GM18870 (cell line): ENCODE measurements at regions not wholly inside any gene's neighbourhood (a gene's known extent, or its start where the extent isn't known, plus 50 kb on each side); places are given as distances from the start of the nearest gene placed in this dataset.
A peak's percentile ranks its signal among the peaks of the same experiment; 100 is the strongest.

Experiments
- ATAC-seq: cut with Tn5 transposase; IDR thresholded peaks from one replicate; pipeline ENCODE4 v1.9.1; 2021; ENCODE audit warnings: moderate library complexity; ENCODE audit not compliant: unreplicated experiment

DNA sequence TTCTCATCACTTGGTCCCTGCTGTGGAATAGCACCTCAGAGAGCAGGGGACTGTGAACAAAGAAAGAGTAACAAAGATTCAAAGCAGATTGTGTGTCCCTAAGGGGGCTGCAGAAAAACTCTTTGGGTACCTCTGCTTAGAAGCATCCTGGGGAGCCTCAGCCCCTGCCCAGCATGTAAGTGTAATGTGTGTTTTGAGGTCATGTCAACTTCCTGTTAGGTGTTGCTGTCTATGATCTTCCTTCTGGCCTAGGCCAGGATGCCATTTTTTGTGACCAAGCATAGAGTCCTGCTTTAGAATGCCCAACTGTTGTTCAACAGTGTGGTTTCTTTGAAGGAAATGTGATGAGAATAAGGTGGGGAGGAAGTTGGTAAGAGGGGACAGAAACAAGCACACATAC is 77.1 kb upstream of the BCL6 start:
- ATAC-seq = no peak

DNA sequence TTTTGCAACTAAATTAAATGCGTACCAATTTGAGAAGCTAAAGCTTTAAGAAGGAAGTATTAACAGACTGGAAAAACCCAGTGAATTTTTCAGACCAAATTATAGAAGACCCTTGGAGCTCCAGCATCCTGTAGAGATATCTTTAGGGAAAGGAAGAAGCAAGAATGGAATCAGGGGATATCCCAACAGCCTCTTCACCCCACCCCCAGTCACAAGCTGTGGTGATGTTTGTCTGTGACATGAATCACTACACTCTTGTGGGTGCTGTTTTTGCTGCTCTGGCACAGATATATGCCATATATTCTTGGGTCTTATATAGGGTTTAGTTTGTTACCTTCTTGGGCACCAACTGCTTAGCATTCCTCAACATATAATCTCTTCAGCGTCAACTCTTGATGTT is 78.5 kb upstream of the BCL6 start:
- no peak for ATAC-seq

DNA sequence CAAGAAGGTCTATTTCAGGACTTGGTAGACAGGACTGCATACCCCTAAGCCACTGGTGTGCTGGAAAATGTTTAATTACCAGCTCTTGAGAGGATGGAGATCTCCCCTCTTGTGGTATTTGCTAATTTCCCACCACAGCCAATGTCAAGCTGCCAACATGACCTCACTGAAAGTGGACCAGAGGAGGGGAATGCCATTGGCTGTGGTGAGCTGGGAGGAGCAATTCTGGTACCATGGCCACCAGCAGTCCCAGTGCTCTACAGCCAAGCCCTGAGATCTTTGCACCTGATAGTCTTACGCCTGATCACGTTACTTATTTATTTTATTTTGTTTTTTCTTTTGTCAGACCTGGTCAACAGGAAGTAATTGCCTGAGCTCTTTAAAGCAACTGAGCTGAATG is 82.5 kb upstream of the BCL6 start:
- ATAC-seq = no peak

DNA sequence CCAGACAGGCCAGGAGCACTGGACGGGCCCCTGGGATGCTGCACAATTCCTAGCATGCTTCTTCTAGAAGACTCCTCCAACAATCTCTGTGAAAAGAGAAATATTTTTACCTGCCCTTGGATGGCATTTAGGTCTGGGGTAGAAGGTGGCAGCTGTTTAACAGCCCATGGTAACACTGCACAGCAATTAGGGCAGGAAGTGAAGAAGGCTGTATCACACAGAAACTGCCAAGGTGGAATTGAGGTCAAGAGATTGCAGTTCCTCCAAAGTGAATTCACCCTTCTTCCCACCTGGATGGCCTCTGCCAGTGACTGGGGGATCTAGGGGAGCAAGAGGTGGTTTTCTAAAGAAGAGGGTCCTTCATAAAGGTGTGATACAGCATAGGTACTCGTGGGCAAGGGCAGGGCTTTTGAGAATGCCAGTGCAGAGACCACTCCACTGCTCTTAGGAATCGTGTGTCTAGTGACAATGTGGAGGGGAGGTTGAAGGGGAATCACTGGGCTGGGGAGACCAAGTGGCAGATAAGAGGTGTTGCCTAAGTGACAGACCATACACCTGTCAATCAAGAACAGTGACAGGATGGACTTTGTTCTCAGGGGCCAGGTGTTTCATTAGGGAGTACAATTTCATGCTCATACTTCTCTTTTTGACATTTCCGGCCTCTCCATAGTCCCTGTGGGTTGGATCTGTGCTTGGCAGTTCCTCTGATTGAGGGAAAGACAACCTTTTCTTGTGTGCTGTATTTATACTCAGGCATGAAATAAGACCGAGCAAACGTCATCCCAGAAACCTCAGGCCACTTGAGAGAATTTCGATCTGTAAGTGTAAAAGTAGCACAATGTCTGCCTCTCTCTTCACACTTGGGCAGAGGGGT is 83.5 kb upstream of the BCL6 start:
- peak; percentile 90 for ATAC-seq

DNA sequence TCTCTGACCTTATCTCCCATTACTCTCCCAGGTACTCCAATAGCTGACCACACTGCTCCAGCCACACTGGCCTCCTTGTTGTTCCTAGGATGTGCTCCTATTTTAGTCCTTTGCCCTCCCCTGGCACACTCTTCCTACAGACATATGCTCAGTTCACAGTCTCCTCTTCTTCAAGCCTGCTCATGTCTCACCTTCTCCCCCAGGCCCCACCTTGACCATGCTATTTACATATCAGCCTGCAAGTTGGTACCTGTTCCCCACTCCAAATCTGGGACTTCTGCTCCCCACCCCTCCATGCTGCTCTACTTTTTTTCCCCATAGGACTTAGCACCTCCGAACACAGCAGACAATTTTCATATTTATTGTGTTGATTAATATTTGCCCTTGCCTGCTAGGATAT is 84.9 kb upstream of the BCL6 start:
- no peak for ATAC-seq

DNA sequence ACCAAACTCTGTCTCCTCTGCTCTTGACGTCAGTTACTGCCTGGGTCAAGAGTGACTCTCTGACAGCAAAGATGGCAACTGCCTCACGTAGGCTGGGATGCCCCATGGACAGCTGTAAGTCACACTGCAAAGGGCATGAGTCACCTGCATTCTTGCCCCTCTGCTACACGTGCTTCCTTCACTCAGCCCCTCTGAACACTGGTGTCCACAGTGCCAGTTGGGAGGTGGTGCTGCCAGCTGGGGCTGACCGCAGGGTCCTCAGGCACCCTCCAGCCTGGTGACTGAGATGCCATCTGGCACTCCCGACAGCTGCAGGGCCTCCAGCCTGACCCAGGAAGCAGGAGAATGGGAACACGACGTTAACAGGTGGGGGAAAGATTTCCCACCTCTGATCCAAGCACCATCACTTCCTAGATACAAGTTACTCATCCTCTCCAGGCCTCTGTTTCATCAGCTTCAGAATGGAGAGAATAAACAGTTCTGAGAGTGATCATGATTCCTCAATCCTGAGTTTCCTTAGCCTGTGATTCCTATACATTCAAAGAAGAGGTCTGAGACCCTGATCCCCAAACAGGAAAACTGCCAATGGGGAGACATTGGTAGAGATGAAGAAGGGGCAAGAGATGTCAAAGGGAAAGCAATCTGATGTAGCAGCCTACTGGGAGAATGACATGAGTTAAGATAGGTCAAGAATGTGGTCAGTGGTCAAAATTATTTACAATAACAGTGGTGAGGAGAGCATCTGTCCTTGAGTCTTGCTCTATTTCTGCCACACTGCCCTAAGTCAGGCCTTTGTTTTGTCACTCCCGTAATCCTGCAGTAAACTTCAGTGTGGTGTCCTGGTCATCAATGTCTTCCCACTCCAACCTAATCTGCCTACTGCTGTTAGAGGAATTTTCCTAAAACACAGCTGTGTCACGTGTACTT is 86.1 kb upstream of the BCL6 start:
- no peak for ATAC-seq

DNA sequence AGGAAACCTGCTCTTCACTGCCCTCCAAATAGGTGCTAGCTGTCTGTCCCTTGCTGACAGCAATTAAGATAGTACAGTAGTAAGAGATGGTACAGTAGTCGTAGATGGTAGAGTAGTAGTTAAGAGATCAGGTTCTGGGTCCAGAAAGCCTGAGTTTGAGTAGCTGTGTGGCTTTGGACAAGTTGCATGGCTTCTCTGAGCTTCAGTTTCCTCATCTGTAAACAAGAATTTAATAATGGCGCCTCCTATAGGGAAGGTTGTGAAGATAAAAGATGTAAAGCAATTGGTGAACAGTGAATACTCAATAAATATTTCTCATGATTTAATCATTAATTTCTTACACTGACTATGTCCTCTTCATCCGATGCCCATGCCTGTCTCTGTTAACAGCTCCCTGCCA is 86.9 kb upstream of the BCL6 start:
- ATAC-seq = no peak

DNA sequence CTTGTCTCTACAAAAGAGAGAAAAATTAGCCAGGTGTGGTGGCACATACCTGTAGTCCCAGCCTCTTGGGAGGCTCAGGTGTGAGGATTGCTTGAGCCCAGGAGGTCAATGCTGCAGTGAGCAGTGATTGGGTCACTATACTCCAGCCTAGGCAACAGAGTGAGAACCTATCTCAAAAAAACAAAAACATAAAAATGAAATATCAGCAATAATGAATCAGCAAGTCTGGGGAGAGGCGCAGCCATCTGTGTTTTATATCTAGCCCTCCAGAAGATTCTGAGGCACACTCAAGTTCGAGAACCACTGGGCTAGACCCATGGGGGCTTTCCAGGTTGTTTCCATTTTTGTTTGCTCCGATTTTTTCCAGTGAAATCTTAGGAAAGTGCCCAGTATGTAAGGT is 88.1 kb upstream of the BCL6 start:
- no peak for ATAC-seq

DNA sequence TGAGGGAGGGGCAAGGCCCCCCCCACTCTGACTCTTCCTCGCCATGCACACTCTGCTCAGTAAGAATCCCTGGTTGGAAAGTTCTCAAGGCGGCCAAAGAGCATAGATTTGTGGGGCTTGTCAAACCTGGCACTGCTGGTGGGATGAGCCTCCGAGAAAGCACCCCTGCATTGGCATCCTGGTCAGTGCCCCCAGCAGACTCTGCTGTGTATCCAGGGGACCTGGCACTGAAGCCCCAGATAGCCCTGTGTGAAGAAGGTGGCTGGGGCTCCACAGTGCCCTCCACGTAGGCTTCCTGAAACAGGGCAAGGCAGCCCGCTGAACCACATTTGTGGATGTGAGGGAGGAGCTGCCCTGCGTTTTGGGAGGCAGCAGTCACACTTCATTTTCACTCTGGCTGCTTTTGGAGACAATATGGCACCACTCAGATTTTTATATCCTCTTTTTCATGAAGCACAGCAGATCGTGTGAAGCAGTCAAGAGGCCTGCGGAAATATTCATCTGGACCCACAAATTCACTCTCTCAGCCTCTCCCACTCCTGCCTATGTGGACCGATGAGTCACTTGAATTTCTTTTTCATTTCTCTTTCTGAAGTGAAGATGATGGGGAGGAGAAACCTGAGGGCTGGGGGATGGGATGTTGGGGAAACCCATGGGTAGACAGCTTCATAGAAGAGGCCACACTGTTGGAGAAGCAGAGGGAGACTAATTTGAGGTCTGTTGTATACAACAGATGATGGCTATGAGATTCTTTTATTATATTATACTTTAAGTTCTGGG is 88.7 kb upstream of the BCL6 start:
- ATAC-seq = no peak

DNA sequence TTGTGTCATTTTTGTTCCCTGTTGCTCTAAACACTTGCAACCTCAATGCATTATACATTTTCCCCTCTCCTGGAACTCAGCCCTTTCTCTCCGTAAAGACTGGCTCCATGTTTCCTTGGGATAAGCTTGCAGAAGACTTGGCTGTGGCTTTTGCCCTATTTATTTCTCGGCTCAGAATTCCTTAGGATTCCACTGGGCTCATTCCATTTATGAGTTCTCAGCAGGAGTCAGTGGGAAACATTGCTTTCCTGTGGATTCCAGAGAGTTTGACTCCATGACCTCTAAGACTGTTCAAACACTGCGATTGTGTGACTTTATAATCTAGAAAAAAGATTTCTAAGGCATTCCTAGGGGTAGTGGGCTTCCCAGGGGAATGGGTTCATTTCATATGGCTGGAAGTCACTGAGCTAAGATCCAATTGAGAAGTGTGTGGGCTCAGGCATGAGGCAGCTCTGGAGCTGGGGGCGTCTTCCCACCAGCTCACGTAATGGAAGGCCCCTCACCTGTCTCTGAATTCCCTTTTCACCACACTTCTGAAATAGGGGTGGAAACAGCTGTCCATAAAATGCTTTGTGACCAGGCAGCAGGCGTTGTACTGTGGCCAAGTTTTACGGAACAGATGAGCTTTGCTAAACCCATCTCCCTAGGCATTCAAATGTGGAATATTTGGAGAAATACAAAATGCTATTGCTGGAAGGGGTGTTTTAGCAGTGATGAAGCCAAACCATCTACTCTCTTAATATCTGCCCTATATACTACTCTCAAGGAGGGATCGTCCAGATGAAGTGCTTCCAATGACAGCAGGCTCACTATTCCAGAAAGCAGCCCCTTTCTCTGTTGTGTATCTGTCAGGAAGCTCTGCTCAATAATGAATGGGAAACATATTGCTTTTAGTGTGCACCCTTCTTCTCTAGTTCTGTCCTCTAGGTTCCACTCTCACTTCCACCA is 91.8 kb upstream of the BCL6 start:
- ATAC-seq = no peak

DNA sequence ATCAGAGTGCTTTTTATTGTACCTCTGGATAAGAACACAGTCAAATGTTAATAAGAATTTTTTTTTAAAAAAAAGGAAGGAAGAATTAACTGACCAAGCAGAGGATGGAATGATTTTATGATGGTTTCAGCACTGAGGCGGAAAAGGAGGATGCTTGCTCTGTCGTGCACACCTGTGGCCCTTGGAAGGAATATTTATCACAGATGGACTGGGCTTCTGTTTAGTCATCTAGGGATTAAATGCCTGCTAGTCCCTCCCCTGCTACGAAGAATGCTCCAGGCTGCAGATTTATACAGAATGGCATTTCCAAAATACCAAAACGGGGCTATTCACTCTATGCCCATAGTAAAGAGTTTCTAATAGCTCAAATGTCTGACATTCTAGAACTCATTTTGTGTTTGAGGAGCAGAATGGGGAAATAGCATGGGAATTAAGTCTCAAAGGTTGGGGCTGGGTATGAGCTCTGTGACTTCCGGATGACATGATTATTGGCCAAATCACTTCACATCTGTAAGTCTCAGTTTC is 92.8 kb upstream of the BCL6 start:
- no peak for ATAC-seq

DNA sequence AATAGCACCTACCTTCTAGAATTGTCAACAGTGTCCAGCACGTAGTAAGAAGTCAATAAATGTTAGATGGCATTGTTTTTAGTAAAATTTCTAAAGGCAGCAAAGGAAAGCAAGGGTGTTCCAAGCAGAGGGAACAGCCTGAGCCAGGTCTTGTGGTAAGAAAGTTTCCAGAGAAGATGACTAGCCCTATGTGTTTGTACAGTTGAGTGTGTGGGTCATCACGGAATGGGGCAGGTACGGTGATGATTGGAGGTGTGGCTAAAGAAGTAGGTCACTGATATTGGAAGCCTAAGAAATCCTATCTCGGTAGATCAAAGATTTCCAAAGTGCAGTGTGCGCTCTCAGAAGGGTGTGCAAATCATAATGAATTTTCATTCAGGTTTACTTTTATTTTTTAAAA is 94.2 kb upstream of the BCL6 start:
- ATAC-seq = no peak

DNA sequence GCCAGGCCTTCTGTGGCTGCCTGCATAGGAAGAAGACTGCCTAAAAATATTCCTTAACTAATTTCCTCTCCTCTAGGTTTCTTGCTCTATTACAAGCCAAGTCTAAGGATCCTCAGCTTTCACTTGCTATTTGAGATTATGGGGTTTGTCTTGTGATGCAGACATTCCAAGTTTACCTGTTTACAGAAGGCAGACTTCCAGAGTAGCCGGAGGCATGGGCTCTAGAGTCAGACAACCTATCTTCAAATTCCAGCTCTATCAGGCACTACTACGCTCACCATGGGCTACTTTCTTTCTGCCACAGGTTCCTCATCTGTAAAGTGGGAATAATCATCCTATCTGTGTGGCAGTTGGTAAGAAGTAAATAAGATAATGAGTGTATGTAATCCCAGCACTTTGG is 95.6 kb upstream of the BCL6 start:
- no peak for ATAC-seq

DNA sequence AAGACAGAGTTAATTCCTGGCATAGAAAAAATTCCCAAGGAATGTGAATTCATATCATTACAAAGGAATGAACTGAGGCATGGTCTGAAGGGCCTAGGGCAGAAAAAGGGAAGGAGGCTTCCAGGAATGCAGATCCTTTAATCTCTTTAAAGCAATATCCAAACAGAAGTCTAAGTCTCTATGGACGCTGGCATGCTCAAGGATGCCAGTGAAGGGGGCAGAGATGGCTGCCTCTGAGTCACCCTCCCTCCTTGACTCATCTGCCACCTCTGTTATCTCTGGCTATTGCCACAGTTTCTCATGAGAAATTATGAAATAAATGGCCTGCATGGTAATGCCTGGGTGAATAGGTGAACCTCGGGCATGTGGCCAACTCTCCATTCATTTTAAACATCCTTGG is 96.3 kb upstream of the BCL6 start:
- no peak for ATAC-seq

DNA sequence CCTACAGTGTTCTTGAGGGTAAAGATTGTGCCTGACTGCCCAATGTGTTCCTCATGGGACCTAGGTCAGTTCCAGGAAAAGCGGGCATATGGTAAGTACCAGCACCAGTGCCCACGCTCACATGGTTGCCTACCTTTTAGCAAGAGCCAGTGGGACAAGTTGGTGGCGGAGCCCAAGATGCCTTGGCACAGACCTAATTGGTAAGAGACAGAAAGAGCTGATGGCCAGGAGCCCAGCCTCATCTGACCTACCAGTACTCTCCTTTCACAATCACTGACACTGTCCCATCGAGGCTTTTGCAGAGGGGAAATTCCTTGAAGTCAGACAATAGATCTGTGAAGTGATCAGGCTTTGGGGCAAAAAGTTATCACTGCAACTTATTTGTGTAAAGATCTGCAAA is 98.4 kb upstream of the BCL6 start:
- no peak for ATAC-seq

DNA sequence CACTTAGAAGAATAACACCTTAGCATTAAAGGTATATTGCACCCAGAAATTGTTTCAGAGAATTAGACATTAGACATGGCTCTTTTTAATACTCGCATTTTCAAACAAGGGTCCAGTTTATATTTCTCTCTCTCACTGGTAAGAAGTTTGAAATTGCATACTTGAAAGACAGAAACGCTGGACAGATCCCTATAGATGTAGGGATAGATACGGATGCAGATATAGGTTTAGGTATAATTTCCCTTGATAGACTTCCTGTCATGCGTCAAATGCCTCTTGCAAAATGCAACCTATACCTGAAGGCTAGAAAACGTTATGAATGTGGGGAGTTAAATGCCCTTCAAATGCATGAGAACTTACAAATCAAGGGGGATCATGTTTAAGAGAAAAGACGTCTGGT is 99.4 kb upstream of the BCL6 start:
- ATAC-seq = no peak

DNA sequence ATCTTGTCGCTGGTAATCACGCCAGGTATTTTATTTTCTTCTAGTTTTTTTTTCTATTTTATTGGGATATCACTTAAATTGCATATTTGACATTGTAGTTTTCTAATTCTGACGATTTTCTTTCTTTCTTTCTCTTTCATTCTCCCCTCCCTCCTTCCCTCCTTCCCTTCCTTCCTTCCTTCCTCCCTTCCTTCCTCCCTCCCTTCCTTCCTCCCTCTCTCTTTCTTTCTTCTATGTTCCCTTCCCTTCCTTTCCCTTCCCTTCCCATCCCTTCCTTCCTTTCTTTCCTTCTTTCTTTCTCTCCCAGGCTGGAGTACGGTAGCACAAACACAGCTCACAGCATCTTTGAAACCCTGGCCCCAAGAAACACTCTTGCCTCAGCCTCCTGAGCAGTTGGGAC is 100.6 kb upstream of the BCL6 start:
- ATAC-seq = no peak

DNA sequence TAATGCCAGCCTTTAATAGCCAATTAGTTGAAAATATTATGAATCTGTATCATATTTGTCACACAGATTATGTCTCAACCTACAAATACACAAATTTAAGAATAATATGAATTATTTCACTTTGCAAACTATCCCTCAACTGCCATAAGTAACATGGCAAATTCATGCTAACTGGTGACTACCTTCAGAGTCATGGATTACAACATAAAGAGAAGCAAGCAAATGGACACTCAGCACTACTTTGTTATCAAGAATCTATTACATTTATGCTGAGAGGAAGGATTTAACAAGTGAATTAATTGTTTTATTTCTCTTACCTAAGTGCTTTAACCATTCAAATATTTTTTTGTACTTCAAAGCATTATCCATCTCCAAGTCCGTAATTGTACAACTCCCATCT is 103.1 kb upstream of the BCL6 start:
- ATAC-seq = no peak

DNA sequence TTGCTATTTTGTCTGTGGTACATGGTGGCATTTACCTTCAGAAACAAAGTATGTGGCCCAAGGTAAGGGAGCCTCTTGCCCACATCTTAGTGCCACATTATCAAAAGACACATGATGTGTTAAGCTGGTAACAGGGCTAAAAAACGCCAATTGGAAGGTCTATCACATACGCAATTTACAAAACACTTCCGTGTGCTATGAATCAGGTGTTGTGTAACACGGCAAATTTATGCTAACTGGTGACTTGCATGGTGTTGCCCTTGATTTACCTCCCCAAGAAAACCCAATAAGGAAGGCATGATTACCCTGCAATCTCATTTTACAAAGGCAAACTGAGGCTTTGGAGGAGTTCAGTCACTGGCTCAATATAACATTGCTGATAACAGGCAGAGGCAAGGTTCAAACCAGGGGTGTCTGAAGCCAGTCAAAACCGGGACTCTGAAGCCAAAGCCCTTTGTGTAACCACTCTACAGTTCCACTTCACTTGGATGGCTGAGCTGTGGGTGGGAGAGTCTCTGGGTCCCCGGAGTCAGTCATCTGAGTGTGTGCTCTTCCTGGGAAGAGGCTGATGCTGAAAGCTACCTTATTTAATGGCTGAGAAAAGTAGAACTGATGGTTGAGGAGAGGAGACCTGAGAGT is 103.9 kb upstream of the BCL6 start:
- no peak for ATAC-seq
